D341Med (cell line): ENCODE measurements at regions not wholly inside any gene's neighbourhood (a gene's known extent, or its start where the extent isn't known, plus 50 kb on each side); places are given as distances from the start of the nearest gene placed in this dataset.
"Not testable (repeated sequence)": the region's sequence is repeated elsewhere in the genome, so short reads cannot be mapped to it uniquely, and the experiment has no call there.

ENCODE experiments used
- DNase-seq: peaks from one replicate; pipeline ENCODE4 v3.0.0; 2012; ENCODE audit warnings: low spot score

DNA sequence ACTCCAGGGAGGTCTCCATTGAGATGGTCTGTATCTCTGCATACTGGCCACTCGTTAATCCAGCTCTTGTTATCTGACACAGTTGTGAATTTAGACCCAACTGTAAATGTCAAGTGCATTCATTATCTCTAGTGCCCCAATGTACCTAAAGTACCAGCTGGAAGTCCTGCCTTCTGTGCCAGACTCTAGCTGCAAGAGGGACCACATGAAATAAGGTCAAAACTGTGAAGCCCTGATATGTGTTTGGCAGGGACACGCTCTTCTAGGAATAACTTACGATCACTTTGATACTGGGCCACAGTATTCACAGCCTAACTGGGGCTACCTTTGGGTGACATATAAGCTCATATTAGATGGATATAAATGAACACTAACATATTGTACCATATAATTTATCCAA lies 268.5 kb downstream of the LRIG3 start:
- DNase-seq, result no peak

DNA sequence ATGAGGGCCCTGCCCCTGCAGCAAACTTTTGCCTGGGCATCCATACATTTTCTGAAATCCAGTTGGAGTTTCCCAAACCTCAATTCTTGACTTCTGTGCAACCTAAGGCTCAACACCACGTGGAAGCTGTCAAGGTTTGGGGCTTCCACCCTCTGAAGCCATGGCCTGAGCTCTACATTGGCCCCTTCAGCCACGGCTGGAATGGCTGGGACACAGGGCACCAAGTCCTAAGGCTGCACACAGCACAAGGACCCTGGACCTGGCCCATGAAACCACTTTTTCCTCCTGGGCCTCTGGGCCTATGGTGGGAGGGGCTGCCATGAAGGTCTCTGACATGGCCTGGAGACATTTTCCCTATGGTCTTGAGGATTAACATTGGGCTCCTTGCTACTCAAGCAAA lies 266.3 kb downstream of the LRIG3 start:
- no peak for DNase-seq

DNA sequence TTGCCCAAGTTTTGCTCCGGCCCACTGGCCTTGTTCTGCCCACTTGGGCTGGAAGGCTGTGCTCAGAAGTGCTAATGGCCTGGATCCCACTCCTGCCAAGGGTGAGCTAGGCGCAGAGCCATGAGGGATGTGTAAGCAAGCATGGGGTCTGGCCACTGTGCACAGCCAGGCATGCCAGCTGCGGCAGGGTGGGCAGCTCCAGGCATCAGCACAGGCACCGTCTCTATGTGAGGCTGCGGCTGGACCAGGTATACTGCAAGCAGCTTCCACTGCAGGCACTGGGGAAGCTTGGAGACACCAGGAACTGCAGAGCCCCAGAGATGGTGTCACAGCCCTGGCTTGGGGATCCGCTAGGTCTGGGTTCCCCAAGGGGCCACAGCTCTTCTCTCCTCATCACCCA lies 264.9 kb downstream of the LRIG3 start:
- DNase-seq, result no peak

DNA sequence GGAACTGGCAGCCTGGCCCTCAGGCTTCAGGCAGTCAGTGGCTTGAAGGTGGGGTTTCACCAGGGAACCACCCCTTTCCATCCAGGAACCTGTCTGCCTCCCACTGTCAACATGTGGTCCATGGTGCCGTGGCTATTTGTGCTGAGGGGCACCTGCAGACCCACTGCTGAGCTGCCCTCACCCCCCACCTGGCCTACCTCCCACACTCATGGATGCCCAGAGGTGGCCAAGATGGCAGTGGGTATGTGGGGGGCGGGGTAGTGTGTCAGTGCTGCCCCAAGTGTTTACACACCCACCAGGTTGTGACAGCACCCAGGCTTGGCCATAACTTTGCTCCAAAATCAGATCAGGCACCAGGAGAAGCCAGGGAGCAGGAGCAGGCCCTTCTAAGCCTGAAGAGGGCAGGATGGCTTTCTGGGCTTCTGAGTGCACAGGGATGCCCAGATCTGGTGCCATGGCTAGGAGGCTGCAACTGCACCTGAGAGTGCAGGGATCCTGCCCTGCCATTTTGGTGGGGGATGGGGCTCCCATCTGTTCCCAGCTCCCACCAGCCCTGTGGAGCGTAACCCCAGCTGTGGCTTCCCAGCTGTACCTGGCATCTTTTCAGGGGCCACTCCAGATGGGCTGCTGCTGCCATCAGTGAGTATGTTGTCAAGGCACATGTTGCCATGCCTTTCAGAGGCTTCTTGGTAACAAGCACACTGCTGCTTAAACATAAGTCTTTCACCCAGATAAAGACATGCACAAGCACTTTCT lies 263.9 kb downstream of the LRIG3 start:
- no peak for DNase-seq

GRCh38 chr12:58657190-58657589 lies 263.1 kb downstream of the LRIG3 start:
- no peak for DNase-seq

GRCh38 chr12:58665375-58665774 lies 254.9 kb downstream of the LRIG3 start:
- no peak for DNase-seq

- DNase-seq, result no peak
Observed at GRCh38 chr12:58668233-58668632, 252.1 kb downstream of the LRIG3 start.

GRCh38 chr12:58668871-58669270 lies 251.4 kb downstream of the LRIG3 start:
- no peak for DNase-seq

DNA sequence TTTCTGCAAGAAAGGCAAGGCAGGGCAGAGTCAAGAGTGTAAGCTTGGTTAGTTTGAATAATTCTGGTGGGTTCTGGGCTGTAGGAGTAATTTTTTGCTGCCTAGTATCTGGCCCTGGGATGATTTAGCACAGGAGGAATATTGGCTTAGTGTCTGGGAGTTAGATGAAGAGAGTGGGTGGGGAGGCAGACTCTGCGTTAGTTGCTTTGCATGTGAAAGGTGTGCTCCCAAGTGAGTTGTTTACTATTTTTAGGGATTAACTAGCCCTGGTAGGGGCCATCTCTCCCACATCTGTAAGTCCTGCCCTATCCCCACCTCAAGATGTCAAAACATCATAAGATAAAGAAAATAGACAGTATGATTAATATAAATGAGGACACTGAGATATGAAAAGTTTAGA lies 249.7 kb downstream of the LRIG3 start:
- no peak for DNase-seq

GRCh38 chr12:58671196-58671595 lies 249.1 kb downstream of the LRIG3 start:
- DNase-seq, result no peak

GRCh38 chr12:58673021-58673420 lies 247.3 kb downstream of the LRIG3 start:
- DNase-seq, result no peak

DNA sequence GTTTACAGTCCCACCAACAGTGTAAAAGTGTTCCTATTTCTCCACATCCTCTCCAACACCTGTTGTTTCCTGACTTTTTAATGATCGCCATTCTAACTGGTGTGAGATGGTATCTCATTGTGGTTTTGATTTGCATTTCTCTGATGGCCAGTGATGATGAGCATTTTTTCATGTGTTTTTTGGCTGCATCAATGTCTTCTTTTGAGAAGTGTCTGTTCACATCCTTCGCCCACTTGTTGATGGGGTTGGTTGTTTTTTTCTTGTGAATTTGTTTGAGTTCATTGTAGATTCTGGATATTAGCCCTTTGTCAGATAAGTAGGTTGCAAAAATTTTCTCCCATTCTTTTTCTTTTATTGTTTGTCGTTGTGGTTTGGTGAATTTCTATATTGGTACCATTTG lies 242.5 kb downstream of the LRIG3 start:
- not testable (repeated sequence) for DNase-seq

DNA sequence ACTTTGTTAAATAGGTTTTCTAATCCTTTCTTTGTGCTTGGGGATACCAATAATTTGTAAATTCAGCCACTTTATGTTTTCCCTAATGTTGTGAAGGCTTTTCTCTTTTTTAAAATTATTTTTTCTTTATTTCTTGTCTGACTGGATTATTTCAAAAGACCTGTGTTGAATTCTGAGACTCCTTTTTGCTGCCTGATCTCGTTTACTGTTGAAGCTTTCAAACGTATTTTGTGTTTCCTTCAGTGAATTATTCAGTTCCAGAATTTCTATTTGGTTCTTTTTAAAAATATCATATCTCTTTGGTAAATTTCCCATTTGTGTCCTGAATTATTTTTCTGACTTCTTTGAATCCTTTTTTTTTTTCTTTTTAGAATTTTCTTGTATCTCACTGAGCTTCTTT lies 241.6 kb downstream of the LRIG3 start:
- no peak for DNase-seq

DNA sequence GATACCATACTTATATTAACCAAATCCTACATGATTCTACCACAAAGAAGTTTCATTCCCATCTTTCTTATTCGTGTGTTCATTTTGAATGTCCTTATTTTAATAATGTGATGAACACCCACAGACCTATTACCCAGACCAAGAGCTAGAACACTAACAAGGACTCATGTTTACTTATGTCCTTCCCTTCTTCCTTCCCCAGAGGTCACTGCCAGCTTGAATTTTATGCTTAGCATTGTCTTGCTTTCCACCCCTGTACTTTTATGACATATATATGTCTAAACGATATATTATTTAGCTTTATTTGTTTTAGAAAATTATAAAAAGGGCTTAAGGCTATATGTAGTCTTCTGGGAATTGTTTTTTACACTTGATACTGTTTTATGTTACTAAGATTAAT lies 238.6 kb downstream of the LRIG3 start:
- DNase-seq, result no peak

- DNase-seq, result no peak
Observed at GRCh38 chr12:58695263-58695662, 225.0 kb downstream of the LRIG3 start.

DNA sequence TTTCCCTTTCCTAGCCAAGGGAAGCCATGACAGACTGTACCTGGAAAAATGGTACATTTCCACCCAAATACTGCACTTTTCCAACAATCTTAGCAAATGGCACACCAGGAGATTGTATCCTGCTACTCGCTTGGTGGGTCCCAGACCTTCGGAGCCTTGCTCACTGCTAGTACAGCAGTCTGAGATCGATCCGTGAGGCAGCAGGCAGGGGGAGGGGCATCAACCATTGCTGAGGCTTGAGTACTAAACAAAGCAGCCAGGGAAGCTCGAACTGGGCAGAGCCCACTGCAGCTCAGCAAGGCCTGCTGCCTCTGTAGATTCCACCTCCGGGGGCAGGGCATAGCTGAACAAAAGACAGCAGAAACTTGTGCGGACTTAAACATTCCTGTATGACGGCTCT lies 218.8 kb downstream of the LRIG3 start:
- DNase-seq, result no peak

GRCh38 chr12:58703866-58704265 lies 216.4 kb downstream of the LRIG3 start:
- DNase-seq, result no peak

- DNase-seq, result not testable (repeated sequence)
Observed at GRCh38 chr12:58704770-58705169, 215.5 kb downstream of the LRIG3 start.

- no peak for DNase-seq
Observed at GRCh38 chr12:58710901-58711300, 209.4 kb downstream of the LRIG3 start.

GRCh38 chr12:58711974-58712373 lies 208.3 kb downstream of the LRIG3 start:
- no peak for DNase-seq

DNA sequence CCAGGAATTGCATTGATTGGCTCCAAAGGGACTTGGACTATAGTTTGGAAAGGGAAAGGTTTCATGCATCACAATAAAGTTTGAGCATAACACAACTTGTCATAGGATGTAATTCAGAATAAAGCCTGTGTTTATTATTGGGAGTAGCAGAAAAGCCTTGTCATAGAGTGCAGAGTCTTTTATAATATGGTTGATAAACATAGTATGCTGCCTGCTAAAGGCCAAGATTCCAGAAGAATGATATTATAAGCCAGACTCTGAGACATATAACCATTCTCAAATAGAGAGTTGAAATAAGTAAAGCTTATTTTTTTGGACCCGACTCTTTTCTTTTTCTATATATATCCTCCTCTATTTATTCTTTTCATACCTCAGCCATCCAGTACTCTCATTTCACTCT lies 207.3 kb downstream of the LRIG3 start:
- no peak for DNase-seq

GRCh38 chr12:58719161-58719560 lies 201.1 kb downstream of the LRIG3 start:
- DNase-seq, result no peak

DNA sequence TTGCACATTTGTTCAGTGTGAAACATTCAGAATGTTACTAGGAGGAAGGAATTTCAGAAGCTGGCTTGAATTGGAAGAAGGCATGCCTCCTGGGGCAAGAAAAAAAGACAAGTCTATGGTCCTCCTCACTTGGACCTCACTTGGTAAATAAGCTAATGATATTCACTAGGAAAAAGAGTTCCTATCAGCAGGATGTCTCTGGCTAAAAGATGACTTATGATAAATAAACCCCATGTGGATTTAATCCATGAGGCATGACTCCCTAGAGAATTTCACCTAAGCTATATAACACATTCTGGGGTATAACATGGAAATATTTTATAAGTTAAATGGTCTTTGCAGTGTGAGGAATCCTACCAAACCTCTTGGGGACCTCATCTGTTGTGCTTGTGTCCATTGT lies 199.9 kb downstream of the LRIG3 start:
- DNase-seq, result no peak

- DNase-seq, result no peak
Observed at GRCh38 chr12:58725400-58726105, 194.8 kb downstream of the LRIG3 start.
